ENCODE measurements at regions not wholly inside any gene's neighbourhood (a gene's known extent, or its start where the extent isn't known, plus 50 kb on each side); places are given as distances from the start of the nearest gene placed in this dataset.

GRCh38 chr7:51867117-51867516 lies 550.5 kb upstream of the COBL start:
- Histone ChIP-seq H3K23ac (ENCODE audit: insufficient read length) (no peak overlapping the region), H4K20me1 (replicated peaks in 1 of 2; ENCODE audit: control insufficient read depth in 1 of 2, insufficient read depth in 2 of 2, low read length in 2 of 2) (no peaks in the 10 kb centered on the region), H3K14ac (ENCODE audit: insufficient read length) (no peak overlapping the region), H3K9me3 (ENCODE audit: insufficient read depth in 2 of 2, low read depth in 1 of 2, low read length in 1 of 2) (no peaks in the 10 kb centered on the region), H2BK5ac (ENCODE audit: low read depth, low read length) (no peak overlapping the region), H3K23me2 (ENCODE audit: low read depth, low read length) (no peaks in the 10 kb centered on the region), H3K4me1 (replicated peaks in 1 of 4; ENCODE audit: control insufficient read depth in 3 of 4, insufficient read depth in 4 of 4, low read length in 3 of 4) (no peaks in the 10 kb centered on the region), H2BK120ac (replicated peaks; ENCODE audit: low read depth, low read length) (no peak overlapping the region), H3K9ac (replicated peaks in 1 of 4; ENCODE audit: extremely low read depth in 1 of 4, low read depth in 3 of 4, low read length in 3 of 4) (no peak overlapping the region), H3K56ac (replicated peaks; ENCODE audit: insufficient read length, low read depth, low read length) (no peak overlapping the region), H2AK5ac (ENCODE audit: low read depth, low read length) (no peak overlapping the region), H3K27me3 (replicated peaks in 1 of 4; ENCODE audit: control insufficient read depth in 3 of 4, extremely low read depth in 1 of 4, insufficient read depth in 3 of 4, low read length in 3 of 4) (no peaks in the 10 kb centered on the region), H2AFZ (ENCODE audit: low read length) (no peak overlapping the region), H3K18ac (ENCODE audit: extremely low read depth, low read length) (no peak overlapping the region), H3K4me2 (ENCODE audit: insufficient read depth in 1 of 2, low read depth in 2 of 2, low read length in 2 of 2) (no peak overlapping the region), H3K27ac (ENCODE audit: low read depth, low read length) (no peak overlapping the region), H2BK15ac (ENCODE audit: low read length) (no peak overlapping the region), H2BK12ac (ENCODE audit: low read depth, low read length) (no peak overlapping the region), H3K36me3 (ENCODE audit: control insufficient read depth in 2 of 4, insufficient read depth in 4 of 4, low read length in 3 of 4) (no peaks in the 10 kb centered on the region), H3K79me1 (ENCODE audit: low read depth, low read length) (no peaks in the 10 kb centered on the region), H4K91ac (replicated peaks; ENCODE audit: insufficient read length, low read length) (no peak overlapping the region), H2BK20ac (ENCODE audit: low read length) (no peak overlapping the region), H4K5ac (ENCODE audit: insufficient read length, low read depth, low read length) (no peak overlapping the region), H4K8ac (ENCODE audit: extremely low read depth, insufficient read depth, low read length) (no peak overlapping the region; the same call in 1 of the 2 replicates), H3K4ac (replicated peaks; ENCODE audit: insufficient read length, low read depth, low read length) (no peak overlapping the region), H3K79me2 (ENCODE audit: control insufficient read depth in 1 of 2, insufficient read depth in 2 of 2, low read length in 2 of 2) (no peaks in the 10 kb centered on the region), H3K4me3 (ENCODE audit: extremely low read depth in 1 of 4, insufficient read depth in 2 of 4, low read depth in 3 of 4, low read length in 4 of 4) (no peak overlapping the region)
- DNase-seq (ENCODE audit: low read depth in 1 of 2, low spot score in 2 of 2) (no peak), FAIRE-seq (no peak)
- 93% methylated on average over 2 of the region's 2 CpGs; no CpG with 5 or more reads in 1 of the 2 experiments for WGBS, 2 experiments (ENCODE audit: extremely low coverage in 1 of 2, insufficient coverage in 1 of 2, insufficient read length in 1 of 2, insufficient replicate concordance in 2 of 2, low coverage in 1 of 2, low lambda C conversion rate in 2 of 2, missing lambda C conversion rate in 1 of 2)
- POLR2A ChIA-PET (ENCODE audit: partially characterized antibody) = no interaction called here
- CTCF ChIA-PET (ENCODE audit: partially characterized antibody) = no interaction called here
- TF ChIP-seq TEAD4 (IDR thresholded peaks at IDR 0.05; ENCODE audit: low read depth, low read length) = no peak
- no peak for TF ChIP-seq ATF3 (IDR thresholded peaks at IDR 0.05; ENCODE audit: insufficient read depth, low read depth, low read length)
- no peak for TF ChIP-seq JUN (IDR thresholded peaks at IDR 0.05; ENCODE audit: low read depth, low read length)
- TF ChIP-seq ATF2 (IDR thresholded peaks at IDR 0.05; ENCODE audit: low read length) = no peak
- TF ChIP-seq EZH2 (IDR thresholded peaks at IDR 0.05; ENCODE audit: low read depth, low read length, severe bottlenecking) = no peak
- no peak for TF ChIP-seq HDAC6 (IDR thresholded peaks at IDR 0.05; ENCODE audit: low read depth, low read length)
- no peak for TF ChIP-seq ASH2L (IDR thresholded peaks at IDR 0.05; ENCODE audit: low read length)
- TF ChIP-seq EGR1 (IDR thresholded peaks at IDR 0.05; ENCODE audit: borderline replicate concordance, low read depth, low read length) = no peak
- TF ChIP-seq E2F6 (IDR thresholded peaks at IDR 0.05) = no peak
- no peak for TF ChIP-seq EP300 (IDR thresholded peaks at IDR 0.05; ENCODE audit: borderline replicate concordance in 1 of 2, low read depth in 2 of 2, low read length in 2 of 2)
- TF ChIP-seq SP2 (IDR thresholded peaks at IDR 0.05; ENCODE audit: low read length) = no peak
- TF ChIP-seq CTBP2 (IDR thresholded peaks at IDR 0.05; ENCODE audit: borderline replicate concordance, insufficient read depth, insufficient read length, low read length) = no peak

All from H1 (cell line).